ENCODE measurements at regions not wholly inside any gene's neighbourhood (a gene's known extent, or its start where the extent isn't known, plus 50 kb on each side); places are given as distances from the start of the nearest gene placed in this dataset.

DNA sequence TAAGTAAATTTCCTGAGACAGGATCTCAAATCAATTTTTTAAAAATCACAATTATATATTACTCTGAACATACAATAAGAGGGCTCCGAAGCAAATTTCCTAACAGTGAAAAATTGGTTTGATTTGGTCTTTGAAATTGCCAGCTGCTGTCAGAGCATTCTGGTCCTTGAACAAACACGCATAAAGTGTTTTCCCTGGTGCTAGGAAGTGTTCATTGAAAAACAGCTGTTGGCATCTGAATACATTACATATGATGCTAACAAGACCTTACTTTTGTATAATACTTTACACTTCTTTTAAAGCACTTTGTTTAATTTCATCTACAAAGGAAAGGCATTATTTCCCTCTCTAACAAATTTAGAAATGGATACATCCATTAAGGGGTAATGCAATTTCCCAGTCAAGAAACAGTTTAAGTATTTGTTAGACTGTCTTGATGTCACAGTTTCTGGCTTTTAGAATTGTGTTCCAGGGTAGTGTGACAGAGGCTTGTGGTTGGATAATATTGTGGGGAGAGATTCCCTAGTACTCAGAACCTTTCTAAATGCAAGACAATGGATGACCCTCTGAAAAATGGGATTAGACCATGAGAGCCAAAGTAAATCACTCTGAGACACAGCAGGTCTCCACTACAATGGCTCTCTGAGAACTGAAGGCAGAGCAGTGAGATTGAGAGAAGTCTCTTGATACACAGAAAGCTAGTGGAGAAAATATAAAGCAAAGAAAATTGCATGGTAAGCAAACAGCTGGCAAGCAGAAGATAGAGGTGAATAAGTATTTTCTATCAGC lies 299.0 kb downstream of the TRIB2 start:
- Histone ChIP-seq H3K9me3 (replicated peaks) (no peaks in the 10 kb centered on the region), H3K27ac (replicated peaks) (no peak overlapping the region), H3K4me3 (no peak overlapping the region), H3K36me3 (no peaks in the 10 kb centered on the region), H3K27me3 (ENCODE audit: low read depth) (no peaks in the 10 kb centered on the region), H3K4me1 (peaks cover under 1% of the 10 kb centered on the region)
- intact Hi-C loops (cut with micrococcal nuclease), result no loop called here
- DNase-seq, result no peak
- TF ChIP-seq, protein P1, sequence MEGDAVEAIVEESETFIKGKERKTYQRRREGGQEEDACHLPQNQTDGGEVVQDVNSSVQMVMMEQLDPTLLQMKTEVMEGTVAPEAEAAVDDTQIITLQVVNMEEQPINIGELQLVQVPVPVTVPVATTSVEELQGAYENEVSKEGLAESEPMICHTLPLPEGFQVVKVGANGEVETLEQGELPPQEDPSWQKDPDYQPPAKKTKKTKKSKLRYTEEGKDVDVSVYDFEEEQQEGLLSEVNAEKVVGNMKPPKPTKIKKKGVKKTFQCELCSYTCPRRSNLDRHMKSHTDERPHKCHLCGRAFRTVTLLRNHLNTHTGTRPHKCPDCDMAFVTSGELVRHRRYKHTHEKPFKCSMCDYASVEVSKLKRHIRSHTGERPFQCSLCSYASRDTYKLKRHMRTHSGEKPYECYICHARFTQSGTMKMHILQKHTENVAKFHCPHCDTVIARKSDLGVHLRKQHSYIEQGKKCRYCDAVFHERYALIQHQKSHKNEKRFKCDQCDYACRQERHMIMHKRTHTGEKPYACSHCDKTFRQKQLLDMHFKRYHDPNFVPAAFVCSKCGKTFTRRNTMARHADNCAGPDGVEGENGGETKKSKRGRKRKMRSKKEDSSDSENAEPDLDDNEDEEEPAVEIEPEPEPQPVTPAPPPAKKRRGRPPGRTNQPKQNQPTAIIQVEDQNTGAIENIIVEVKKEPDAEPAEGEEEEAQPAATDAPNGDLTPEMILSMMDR (IDR thresholded peaks at IDR 0.05; ENCODE audit: borderline replicate concordance), result no peak

- Histone ChIP-seq H3K4me3 (no peak overlapping the region), H3K27ac (replicated peaks) (no peak overlapping the region)
- TF ChIP-seq, protein P1 (IDR thresholded peaks at IDR 0.05; ENCODE audit: borderline replicate concordance), result no peak
Observed at GRCh38 chr2:13018490-13018889, 301.8 kb downstream of the TRIB2 start.

GRCh38 chr2:13019781-13020180 lies 303.0 kb downstream of the TRIB2 start:
- Histone ChIP-seq H3K4me3 (no peak overlapping the region), H3K4me1 (peaks cover 16% of the 10 kb centered on the region), H3K36me3 (no peaks in the 10 kb centered on the region), H3K27ac (replicated peaks) (no peak overlapping the region), H3K27me3 (ENCODE audit: low read depth) (no peaks in the 10 kb centered on the region), H3K9me3 (replicated peaks) (no peaks in the 10 kb centered on the region)
- TF ChIP-seq, protein P1 (IDR thresholded peaks at IDR 0.05; ENCODE audit: borderline replicate concordance), result no peak
- DNase-seq, result no peak
- intact Hi-C loops (cut with micrococcal nuclease), result no loop called here

More at GRCh38 chr2:13018490-13018889, 301.8 kb downstream of the TRIB2 start:
- DNase-seq, result no peak
- intact Hi-C loops (cut with micrococcal nuclease), result no loop called here
- H3K36me3 ChIP-seq, result no peaks in the 10 kb centered on the region
- H3K9me3 ChIP-seq (replicated peaks), result no peaks in the 10 kb centered on the region
- no peaks in the 10 kb centered on the region for H3K27me3 ChIP-seq (ENCODE audit: low read depth)
- H3K4me1 ChIP-seq, result peaks cover 16% of the 10 kb centered on the region

- Histone ChIP-seq H3K4me1 (peaks cover 16% of the 10 kb centered on the region), H3K4me3 (no peak overlapping the region), H3K9me3 (replicated peaks) (no peaks in the 10 kb centered on the region), H3K27ac (replicated peaks) (no peak overlapping the region), H3K27me3 (ENCODE audit: low read depth) (no peaks in the 10 kb centered on the region), H3K36me3 (no peaks in the 10 kb centered on the region)
- intact Hi-C loops (cut with micrococcal nuclease), result no loop called here
- TF ChIP-seq, protein P1 (IDR thresholded peaks at IDR 0.05; ENCODE audit: borderline replicate concordance), result no peak
- DNase-seq, result no peak
Observed at GRCh38 chr2:13020469-13020868, 303.7 kb downstream of the TRIB2 start.

DNA sequence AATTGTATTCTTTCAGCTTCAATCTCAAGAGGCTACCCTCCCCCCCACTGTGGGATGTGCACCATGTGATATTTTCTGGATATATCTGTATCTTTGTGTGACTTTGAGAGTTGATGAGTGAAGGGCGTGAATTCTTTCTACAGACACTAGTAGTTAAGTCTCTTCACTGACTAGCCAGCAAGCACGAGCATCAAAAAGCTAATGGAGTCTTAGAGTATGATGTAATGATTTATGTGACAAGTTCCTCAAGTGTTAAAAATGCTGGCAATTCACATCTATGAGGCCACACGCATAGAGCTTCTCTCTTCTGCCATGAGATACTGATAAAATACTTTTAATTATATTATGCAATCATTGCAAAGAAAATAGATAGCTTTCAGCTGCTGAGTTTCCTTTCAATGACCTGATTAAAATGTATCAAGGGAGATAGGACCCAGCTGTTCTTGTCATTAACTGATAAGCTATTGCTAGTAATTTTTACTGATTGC lies 304.8 kb downstream of the TRIB2 start:
- TF ChIP-seq, protein P1 (IDR thresholded peaks at IDR 0.05; ENCODE audit: borderline replicate concordance), result no peak

More for the DNA sequence above, 304.8 kb downstream of the TRIB2 start:
- Histone ChIP-seq H3K27me3 (ENCODE audit: low read depth) (no peaks in the 10 kb centered on the region), H3K9me3 (replicated peaks) (no peaks in the 10 kb centered on the region), H3K4me3 (no peak overlapping the region), H3K27ac (replicated peaks) (no peak overlapping the region), H3K4me1 (peaks cover 19% of the 10 kb centered on the region), H3K36me3 (no peaks in the 10 kb centered on the region)
- no peak for DNase-seq
- intact Hi-C loops (cut with micrococcal nuclease), result no loop called here

Measured in left ventricle myocardium inferior (tissue), 1 donor.